GM19438 (cell line): ENCODE measurements at regions not wholly inside any gene's neighbourhood (a gene's known extent, or its start where the extent isn't known, plus 50 kb on each side); places are given as distances from the start of the nearest gene placed in this dataset.
"Not testable (repeated sequence)": the region's sequence is repeated elsewhere in the genome, so short reads cannot be mapped to it uniquely, and the experiment has no call there.

ENCODE experiments used
- ATAC-seq: cut with Tn5 transposase; IDR thresholded peaks from one replicate; pipeline ENCODE4 v1.9.1; 2021; ENCODE audit warnings: low read depth; ENCODE audit not compliant: unreplicated experiment

- ATAC-seq = no peak
Observed at GRCh38 chr21:35624901-35625300, 435.4 kb downstream of the SETD4 start.

DNA sequence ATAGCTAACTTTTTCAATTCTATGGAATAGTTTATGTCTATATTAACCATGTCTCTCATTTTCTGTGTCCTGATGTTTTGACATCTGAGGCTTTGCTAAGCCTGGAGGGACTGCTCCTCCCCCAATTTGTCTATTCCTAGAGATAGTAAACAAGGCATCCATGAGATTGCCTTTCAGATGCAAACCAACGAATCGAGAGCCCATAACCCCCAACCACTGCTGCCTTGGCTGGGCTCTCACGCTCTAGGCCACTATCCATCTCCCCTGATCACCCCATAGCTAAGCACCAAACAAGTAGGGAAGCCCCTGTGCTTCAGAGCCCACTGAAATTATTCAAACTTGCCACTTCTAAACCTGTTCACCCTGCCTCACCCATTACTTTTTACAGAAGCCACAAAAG lies 437.7 kb downstream of the SETD4 start:
- no peak for ATAC-seq

GRCh38 chr21:35619184-35619583 lies 441.1 kb downstream of the SETD4 start:
- ATAC-seq = no peak

DNA sequence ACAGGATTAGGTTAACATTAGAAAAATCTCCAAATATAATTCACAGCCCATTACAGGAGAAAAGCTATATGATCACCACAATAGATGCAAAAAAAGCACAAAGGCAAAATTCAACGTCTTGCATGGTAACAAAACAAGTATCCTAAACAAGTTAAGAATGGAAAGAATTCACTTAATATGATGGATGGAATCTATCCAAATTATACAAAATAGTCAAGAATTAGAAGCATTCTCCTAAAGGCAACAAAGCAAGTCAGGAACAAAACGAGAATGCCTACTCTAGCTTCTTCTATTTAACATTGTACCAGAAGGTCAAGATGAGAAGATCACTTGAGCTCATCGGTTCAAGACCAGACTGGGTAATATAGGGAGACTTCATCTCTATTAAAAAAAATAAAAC lies 442.8 kb downstream of the SETD4 start:
- ATAC-seq = no peak

DNA sequence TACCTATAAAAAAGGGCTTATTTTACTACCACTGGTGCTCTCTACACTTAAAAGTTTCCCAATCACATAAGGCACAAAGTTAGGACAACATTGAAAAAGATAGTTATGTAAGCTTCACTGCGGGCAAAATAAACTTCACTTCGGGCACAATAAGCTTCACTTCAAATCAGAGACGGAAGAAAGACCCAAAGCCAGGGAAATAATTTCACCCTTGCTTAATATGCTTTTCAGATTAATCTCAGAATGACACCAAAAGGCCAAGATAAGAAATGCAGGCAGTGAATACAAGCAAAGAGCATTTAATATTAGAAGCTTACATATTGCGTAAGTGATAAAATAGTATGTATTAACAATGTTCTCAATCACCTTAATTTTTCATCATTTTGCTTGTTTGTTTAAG lies 444.2 kb downstream of the SETD4 start:
- no peak for ATAC-seq

GRCh38 chr21:35615325-35615724 lies 445.0 kb downstream of the SETD4 start:
- no peak for ATAC-seq

DNA sequence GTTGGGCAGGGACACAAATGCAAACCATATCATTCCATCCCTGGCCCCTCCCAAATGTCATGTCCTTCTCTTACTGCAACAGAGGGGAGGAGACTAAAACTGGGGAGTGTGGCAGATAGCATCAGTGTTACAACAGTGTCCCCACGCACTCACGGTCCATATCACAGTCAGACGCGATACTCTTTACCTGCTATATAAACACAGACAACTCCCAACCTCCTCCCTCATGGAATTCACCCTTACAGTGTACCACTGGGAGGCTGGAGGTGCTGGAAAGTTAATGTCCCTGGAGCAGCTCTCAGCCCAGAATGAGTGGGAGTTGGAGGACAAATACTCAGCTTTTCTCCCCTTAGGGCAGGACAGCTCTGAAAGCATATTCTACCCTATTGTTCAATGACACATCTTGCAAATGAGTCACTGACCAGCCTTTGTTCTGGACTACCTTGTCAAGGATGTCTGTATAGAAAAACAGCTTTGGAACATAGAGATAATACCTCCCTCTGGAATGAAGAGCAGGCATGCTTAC lies 445.9 kb downstream of the SETD4 start:
- no peak for ATAC-seq

DNA sequence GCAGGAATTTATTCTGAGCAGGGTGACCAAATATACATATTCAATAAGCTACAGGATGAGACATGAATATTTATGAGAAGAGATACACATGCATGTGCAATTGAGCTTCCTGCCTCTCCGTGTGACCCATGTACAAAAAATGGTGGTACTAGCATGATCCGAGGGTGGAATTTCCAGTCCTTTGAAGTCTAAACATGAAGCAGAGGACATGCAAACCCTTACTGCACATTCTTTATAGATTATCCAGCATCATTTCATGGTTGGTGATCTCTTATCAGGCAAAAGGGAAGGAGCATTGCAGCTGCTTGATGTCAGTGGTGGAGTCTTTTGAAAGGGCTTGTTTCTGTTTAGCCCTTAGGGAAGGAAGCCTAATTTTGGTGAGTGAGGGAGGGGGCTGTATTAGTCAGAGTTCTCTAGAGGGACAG lies 448.6 kb downstream of the SETD4 start:
- no peak for ATAC-seq

DNA sequence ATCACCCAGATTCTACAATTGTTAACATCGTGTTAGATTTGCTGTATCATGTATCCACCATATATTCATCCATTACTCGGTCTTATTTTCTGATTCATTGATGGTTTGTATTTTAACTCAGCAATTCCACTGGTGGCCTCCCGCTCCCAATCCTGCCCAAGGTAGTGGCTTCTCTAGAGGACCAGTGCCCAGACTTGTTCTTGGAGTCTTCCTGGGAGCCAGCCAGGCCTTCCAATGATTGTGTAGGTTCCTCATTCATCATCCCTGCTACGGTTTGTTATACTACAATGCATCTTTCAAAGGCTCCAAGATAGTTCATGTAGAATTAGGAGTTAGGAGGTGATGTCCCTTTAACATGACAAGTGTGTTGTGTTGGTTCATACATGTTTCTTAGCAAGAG lies 451.1 kb downstream of the SETD4 start:
- ATAC-seq = no peak

DNA sequence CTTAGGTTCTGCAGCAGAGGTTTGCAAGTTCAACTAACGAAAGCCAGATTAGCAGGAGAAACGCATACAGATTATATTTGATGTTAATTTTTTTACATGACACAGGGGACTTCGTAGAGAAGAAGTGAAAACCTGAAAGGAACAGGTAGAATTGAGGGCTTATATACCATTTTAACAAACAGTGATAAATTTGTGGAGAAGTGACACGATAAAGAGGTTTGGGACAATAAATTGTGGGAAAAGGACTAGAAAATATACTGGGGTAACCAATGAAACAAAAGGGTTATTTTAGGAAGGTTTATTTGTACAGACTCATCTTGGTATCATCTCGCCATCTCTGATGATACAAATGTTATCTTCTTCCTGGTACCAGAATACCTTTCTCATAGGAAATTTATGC lies 452.9 kb downstream of the SETD4 start:
- no peak for ATAC-seq

- no peak for ATAC-seq
Observed at GRCh38 chr21:35606578-35606977, 453.7 kb downstream of the SETD4 start.

- ATAC-seq = no peak
Observed at GRCh38 chr21:35606146-35606545, 454.2 kb downstream of the SETD4 start.

- ATAC-seq = no peak
Observed at GRCh38 chr21:35603494-35603893, 456.8 kb downstream of the SETD4 start.

GRCh38 chr21:35602811-35603362 lies 457.4 kb downstream of the SETD4 start:
- ATAC-seq = no peak

DNA sequence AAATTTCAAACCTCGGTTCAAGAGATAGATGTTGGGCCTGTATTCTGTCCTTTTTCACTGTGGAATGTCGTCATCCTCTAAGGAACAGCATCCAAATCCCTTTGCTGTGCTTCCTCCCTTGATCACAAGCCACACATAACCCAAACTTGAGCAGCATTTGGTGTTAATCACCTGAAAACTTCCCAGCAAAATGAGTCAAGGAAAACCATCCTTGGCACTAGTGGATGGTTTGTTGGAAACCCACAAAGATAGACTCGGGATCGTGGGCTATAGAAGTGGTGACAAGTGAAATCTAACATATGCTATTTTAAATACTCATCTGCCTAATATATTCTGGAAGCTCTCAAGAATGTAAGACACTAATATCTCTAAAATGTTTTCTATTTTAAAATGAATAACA lies 459.1 kb downstream of the SETD4 start:
- ATAC-seq = no peak

GRCh38 chr21:35599164-35599563 lies 461.2 kb downstream of the SETD4 start:
- ATAC-seq = no peak

GRCh38 chr21:35597750-35598339 lies 462.5 kb downstream of the SETD4 start:
- no peak for ATAC-seq

DNA sequence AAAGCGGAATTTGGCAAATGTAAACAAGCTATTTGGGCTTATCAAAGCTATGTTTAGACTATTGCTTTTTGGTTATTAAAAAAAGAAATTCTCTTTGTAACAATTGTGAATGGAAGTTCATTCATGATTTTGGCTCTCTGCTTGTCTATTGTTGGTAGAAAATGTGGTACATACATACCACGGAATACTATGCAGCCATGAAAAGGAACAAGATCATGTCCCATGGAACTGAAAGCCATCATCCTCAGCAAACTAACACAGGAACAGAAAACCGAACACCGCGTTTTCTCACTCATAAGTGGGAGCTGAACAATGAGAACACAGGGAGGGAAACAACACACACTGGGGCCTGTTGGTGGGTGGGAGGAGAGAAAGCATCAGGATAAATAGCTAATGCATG lies 465.4 kb downstream of the SETD4 start:
- ATAC-seq = no peak

- no peak for ATAC-seq
Observed at GRCh38 chr21:35593000-35593502, 467.3 kb downstream of the SETD4 start.

GRCh38 chr21:35590284-35590683 lies 470.0 kb downstream of the SETD4 start:
- not testable (repeated sequence) for ATAC-seq

- no peak for ATAC-seq
Observed at GRCh38 chr21:35587841-35588380, 472.4 kb downstream of the SETD4 start.

GRCh38 chr21:35586305-35586704 lies 474.0 kb downstream of the SETD4 start:
- ATAC-seq = no peak
